ENCODE measurements at regions not wholly inside any gene's neighbourhood (a gene's known extent, or its start where the extent isn't known, plus 50 kb on each side); places are given as distances from the start of the nearest gene placed in this dataset.

- TF ChIP-seq CTCF (IDR thresholded peaks at IDR 0.05) (no peak), POLR2A (IDR thresholded peaks at IDR 0.05) (no peak), EP300 (IDR thresholded peaks at IDR 0.05) (no peak), POLR2AphosphoS5 (IDR thresholded peaks at IDR 0.05) (no peak)
Measured at GRCh38 chr2:201551901-201552300, 91.4 kb downstream of the TMEM237 start.
